Breast epithelium (tissue), 4 donors: ENCODE measurements at regions not wholly inside any gene's neighbourhood (a gene's known extent, or its start where the extent isn't known, plus 50 kb on each side); places are given as distances from the start of the nearest gene placed in this dataset.

Experiments
- DNase-seq, 2 donors: peaks; one replicate each; pipeline ENCODE4 v3.0.0-alpha.2; 2019; ENCODE audit warnings: low spot score in 2 of 2
- H3K27ac ChIP-seq, 2 donors: fragments of 200-600 bp; sonication (generic) in 1 of 2; one replicate each; pipeline ENCODE4 v1.5.1; 2016 to 2019; ENCODE audit warnings: mild to moderate bottlenecking in 1 of 2
- H3K27me3 ChIP-seq, 2 donors: fragments of 200-600 bp; sonication (generic) in 1 of 2; one replicate each; pipeline versions ENCODE4 v1.5.1 to v1.6.0; 2017 to 2019; ENCODE audit warnings: control low read depth in 1 of 2, mild to moderate bottlenecking in 1 of 2
- H3K36me3 ChIP-seq: fragments of 200-600 bp; one replicate; pipeline ENCODE4 v1.5.1; 2019
- H3K4me1 ChIP-seq, 2 donors: fragments of 200-600 bp; sonication (generic); one replicate each; pipeline ENCODE4 v1.5.1; 2016 to 2019; ENCODE audit warnings: control low read depth in 1 of 2
- H3K4me3 ChIP-seq, 3 donors: fragments of 200-600 bp; sonication (generic); 1 replicate in 2 of 3; 2 replicates in 1 of 3; pipeline ENCODE4 v1.5.1; 2016 to 2019; ENCODE audit warnings: mild to moderate bottlenecking in 3 of 3, moderate library complexity in 2 of 3
- H3K9me3 ChIP-seq, 2 donors: fragments of 200-600 bp; sonication (generic) in 1 of 2; one replicate each; pipeline ENCODE4 v1.5.1; 2016 to 2019; ENCODE audit warnings: control low read depth in 1 of 2
- POLR2A ChIP-seq: fragments of 450-650 bp; IDR thresholded peaks from one replicate; pipeline ENCODE4 v1.6.1; 2016; ENCODE audit warnings: antibody characterized with exemption, mild to moderate bottlenecking, moderate library complexity
- POLR2AphosphoS5 ChIP-seq, 3 donors: sonication (generic); formaldehyde crosslinking; IDR thresholded peaks; one replicate each; pipeline ENCODE4 v1.6.1; 2017; ENCODE audit warnings: antibody characterized with exemption in 3 of 3
- intact Hi-C: fragments of 100-400 bp; cut with DNase I; formaldehyde crosslinking; loops from one replicate; pipeline ENCODE4 v1.15.1; 2023; ENCODE audit warnings: low total_unique reads
- TF ChIP-seq, protein P1 (sequence below), 3 donors: fragments of 450-650 bp; IDR thresholded peaks; one replicate each; pipeline ENCODE4 v1.5.1; 2016 to 2017; ENCODE audit warnings: antibody characterized with exemption in 3 of 3, mild to moderate bottlenecking in 3 of 3, moderate library complexity in 3 of 3

DNA sequence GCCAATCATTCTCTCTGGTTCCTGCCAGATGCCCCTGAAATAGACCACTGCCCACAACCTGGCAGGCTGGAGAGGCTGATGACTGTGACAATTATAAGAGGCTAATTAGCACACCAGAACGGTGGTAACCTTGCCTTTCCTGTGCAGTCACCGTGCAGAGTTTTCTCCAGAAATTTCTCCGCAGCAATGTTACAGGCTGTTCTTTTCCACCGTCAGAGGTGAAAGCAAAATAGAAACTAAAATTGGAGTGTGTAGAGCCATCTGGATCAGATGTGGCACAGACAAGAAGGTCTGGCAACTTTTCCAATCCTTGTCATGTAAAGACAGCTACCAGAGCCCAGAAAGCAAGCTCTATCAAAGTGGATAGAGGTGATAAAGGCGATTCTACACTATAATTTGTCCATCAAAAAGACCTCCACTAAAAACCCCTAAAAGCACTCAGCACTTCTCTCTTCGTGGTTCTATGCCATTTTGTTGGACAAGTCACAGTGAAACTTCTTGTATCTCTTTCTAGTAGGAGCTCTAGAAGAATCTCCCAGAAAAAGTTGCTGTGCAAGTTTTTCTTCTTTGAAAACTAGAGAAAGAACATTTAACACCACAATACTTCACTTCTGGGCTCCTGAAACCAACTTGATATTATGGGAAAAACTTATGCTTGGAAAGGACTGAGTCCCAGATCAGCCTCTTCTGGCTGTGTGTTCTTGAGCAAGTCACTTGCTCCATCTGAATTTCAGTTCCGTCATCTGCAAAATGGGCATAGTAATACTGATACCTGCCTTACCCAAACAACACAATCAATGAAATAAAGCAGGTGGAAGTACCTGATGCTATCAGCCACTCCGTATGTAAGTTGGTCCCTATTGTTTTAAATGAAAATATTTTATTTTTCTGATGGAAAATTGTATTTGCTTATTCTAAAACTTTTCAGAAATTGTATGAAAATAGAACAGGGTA lies 295.6 kb upstream of the DLGAP1 start:
- no peak overlapping the region for H3K27ac ChIP-seq
- intact Hi-C loops, result no loop called here
- no peak for DNase-seq
- peaks cover 0 to 8% of the 10 kb centered on the region in 2 donors for H3K9me3 ChIP-seq
- no peak overlapping the region for H3K4me3 ChIP-seq
- TF ChIP-seq, protein P1, sequence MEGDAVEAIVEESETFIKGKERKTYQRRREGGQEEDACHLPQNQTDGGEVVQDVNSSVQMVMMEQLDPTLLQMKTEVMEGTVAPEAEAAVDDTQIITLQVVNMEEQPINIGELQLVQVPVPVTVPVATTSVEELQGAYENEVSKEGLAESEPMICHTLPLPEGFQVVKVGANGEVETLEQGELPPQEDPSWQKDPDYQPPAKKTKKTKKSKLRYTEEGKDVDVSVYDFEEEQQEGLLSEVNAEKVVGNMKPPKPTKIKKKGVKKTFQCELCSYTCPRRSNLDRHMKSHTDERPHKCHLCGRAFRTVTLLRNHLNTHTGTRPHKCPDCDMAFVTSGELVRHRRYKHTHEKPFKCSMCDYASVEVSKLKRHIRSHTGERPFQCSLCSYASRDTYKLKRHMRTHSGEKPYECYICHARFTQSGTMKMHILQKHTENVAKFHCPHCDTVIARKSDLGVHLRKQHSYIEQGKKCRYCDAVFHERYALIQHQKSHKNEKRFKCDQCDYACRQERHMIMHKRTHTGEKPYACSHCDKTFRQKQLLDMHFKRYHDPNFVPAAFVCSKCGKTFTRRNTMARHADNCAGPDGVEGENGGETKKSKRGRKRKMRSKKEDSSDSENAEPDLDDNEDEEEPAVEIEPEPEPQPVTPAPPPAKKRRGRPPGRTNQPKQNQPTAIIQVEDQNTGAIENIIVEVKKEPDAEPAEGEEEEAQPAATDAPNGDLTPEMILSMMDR (IDR thresholded peaks at IDR 0.05), result no peak
- TF ChIP-seq POLR2A (no peak), POLR2AphosphoS5 (IDR thresholded peaks at IDR 0.05) (no peak)
- no peaks in the 10 kb centered on the region for H3K27me3 ChIP-seq
- no peaks in the 10 kb centered on the region for H3K4me1 ChIP-seq
- H3K36me3 ChIP-seq, result no peaks in the 10 kb centered on the region

- H3K9me3 ChIP-seq, result peaks cover 0 to 19% of the 10 kb centered on the region in 2 donors
- no peak overlapping the region for H3K27ac ChIP-seq
- TF ChIP-seq, protein P1 (IDR thresholded peaks at IDR 0.05), result no peak
- TF ChIP-seq POLR2AphosphoS5 (IDR thresholded peaks at IDR 0.05), result no peak
- no peak for TF ChIP-seq POLR2A
- H3K36me3 ChIP-seq, result no peaks in the 10 kb centered on the region
- H3K4me1 ChIP-seq, result no peaks in the 10 kb centered on the region
- no peaks in the 10 kb centered on the region for H3K27me3 ChIP-seq
- no peak for DNase-seq
- no peak overlapping the region for H3K4me3 ChIP-seq
- intact Hi-C loops, result no loop called here
Observed at GRCh38 chr18:4748975-4749374, 293.9 kb upstream of the DLGAP1 start.

DNA sequence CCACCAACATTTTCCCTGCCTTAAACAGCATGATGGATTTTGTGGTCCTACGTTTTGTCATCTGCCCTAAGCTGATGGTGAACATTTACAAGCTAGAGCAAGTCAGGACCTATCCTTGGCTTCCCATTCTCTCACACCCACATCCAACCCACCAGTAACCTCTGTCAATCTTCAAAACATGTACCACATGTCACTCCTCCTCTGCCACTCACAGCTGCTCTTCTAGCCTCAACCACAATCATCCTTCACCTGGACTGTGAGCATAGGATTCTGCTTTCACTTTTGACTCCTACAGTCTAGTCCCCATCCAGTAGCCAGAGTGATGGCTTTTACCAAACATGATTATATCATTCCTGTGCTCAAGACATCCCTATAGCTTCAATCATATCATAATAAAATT lies 279.8 kb upstream of the DLGAP1 start:
- Histone ChIP-seq H3K4me3 (no peak overlapping the region), H3K4me1 (no peaks in the 10 kb centered on the region), H3K36me3 (no peaks in the 10 kb centered on the region), H3K27ac (no peak overlapping the region), H3K9me3 (no peaks in the 10 kb centered on the region), H3K27me3 (no peaks in the 10 kb centered on the region)
- TF ChIP-seq POLR2A (no peak), POLR2AphosphoS5 (IDR thresholded peaks at IDR 0.05) (no peak)
- TF ChIP-seq, protein P1 (IDR thresholded peaks at IDR 0.05), result no peak
- no peak for DNase-seq
- intact Hi-C loops, result loop anchor here (10.0 kb wide), 1 partner anchor 1190 kb away; no protein-coding TSS in a partner anchor

DNA sequence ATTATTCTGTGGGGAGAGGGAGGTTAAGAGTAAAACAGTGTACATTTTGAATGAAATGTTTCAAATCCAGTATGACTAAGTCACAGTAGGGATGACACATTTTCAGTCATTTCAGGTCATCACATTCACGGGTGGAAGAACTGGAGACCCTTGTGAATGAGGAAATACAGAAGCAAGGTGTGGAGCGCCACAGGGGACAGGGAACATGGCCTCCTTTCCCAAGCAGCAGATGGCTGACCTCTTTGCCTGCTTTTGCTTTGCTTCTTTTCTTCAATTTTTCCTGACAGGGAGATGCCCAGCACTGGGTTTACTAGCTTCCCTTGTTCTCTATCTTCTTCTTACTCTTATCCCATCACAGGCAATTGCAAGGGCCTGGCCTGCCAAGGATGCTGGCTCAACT lies 278.9 kb upstream of the DLGAP1 start:
- Histone ChIP-seq H3K36me3 (no peaks in the 10 kb centered on the region), H3K9me3 (no peaks in the 10 kb centered on the region), H3K27me3 (no peaks in the 10 kb centered on the region), H3K27ac (no peak overlapping the region), H3K4me1 (no peaks in the 10 kb centered on the region), H3K4me3 (no peak overlapping the region)
- intact Hi-C loops, result loop anchor here (10.0 kb wide), 1 partner anchor 1189 kb away; no protein-coding TSS in a partner anchor
- TF ChIP-seq, protein P1 (IDR thresholded peaks at IDR 0.05), result no peak
- TF ChIP-seq POLR2A, result no peak
- TF ChIP-seq POLR2AphosphoS5 (IDR thresholded peaks at IDR 0.05), result no peak
- DNase-seq, result no peak

GRCh38 chr18:4721545-4721944 lies 266.4 kb upstream of the DLGAP1 start:
- intact Hi-C loops, result no loop called here
- no peaks in the 10 kb centered on the region for H3K27me3 ChIP-seq
- TF ChIP-seq, protein P1 (IDR thresholded peaks at IDR 0.05), result no peak
- TF ChIP-seq POLR2A, result no peak
- TF ChIP-seq POLR2AphosphoS5 (IDR thresholded peaks at IDR 0.05), result no peak
- no peaks in the 10 kb centered on the region for H3K4me1 ChIP-seq
- DNase-seq, result no peak
- no peak overlapping the region for H3K27ac ChIP-seq
- H3K36me3 ChIP-seq, result no peaks in the 10 kb centered on the region
- no peak overlapping the region for H3K4me3 ChIP-seq
- H3K9me3 ChIP-seq, result no peaks in the 10 kb centered on the region
